ENCODE measurements at regions not wholly inside any gene's neighbourhood (a gene's known extent, or its start where the extent isn't known, plus 50 kb on each side); places are given as distances from the start of the nearest gene placed in this dataset.

DNA sequence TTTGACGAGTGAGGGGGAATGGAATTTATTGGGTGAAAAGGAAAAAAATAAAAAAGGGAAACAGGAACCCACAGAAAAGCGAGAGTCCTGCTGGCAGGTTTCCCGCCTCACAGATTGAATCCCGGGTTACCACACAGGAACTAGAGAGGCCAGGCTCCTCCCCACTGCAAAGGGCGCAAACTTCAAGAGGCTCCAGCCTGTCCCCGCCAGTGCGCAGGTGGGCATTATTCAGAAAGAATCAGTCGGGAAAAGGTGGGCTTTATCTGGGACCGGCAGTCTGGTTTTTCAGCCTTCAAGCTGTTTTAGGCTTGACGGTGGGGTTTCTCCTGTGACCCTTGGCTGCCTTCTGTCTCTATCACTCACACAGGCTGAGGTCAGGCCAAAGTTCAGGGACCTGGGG, 1496.8 kb downstream of the RPA4 start:
- DNase-seq: no peak

DNA sequence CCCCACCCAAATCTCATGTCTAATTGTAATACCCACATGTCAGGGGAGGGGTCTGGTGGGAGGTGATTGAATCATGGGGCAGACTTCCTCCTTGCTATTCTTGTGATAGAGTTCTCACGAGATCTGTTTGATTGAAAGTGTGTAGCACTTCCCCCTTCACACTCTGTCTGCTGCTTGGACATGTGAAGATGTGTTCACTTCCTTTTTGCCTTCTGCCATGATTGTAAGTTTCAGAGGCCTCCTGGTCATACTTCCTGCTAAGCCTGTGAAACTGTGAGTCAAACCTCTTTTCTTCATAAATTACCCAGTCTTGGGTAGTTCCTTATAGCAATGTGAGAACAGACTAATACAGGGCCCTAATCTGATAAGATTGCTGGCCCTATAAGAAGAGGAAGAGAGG, 1514.8 kb downstream of the RPA4 start:
- peak; percentile 3 to 38 for DNase-seq

DNA sequence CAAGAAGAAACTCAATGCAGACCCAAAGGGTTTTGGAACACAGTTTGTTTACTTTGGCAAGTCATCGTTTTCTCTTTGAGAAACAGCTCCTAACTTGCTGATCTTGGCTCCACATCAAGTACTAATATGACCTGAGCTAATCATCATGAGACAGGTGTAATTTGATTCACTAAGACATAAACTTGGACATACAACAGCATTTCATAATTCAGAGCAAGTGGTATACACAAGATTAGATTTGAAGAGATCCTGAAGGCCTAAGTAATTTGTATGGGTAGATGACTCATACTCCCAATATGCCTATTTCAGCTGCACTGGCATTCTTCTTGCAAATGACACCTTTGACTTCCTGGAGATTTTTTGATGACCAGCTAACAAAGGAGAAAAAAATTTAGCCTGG, 1521.7 kb downstream of the RPA4 start:
- DNase-seq: no peak

DNA sequence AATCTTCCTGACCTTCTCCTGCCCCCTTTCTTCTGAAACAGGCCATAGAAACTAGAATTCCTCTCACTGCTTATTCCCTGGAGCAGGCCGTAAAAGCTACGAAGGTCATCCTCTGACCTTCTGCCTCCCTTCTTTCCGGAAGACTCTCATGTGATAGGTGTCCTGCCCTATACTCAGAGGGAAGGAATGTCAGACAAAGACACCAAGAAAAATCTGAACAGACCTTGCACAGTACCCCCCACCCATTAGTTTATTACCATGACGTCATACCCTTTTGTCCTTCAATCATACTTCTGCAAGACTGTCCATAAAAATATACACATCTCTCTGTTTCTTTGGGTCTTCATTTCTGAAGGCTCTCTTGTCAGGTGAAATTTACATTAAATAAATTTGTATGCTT, 1523.9 kb downstream of the RPA4 start:
- no peak for DNase-seq

DNA sequence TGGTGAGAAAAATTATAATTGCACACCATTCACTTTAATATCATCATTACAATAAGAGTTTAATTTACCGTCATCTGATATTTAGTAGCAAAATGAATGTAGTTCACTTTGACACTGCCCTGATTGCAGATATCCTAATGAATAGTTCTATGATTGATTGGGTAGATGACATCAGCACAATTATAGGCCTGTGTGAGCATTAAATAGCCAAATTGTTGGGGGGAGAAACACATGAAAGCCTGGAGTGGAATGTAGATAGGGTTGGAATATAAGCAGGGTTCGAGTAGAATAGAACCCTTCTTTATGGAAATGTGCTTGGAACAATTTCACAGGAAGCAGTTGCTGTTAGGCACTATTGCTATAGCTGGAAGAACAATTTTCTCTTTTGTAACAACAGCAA, 1526.2 kb downstream of the RPA4 start:
- no peak for DNase-seq

DNA sequence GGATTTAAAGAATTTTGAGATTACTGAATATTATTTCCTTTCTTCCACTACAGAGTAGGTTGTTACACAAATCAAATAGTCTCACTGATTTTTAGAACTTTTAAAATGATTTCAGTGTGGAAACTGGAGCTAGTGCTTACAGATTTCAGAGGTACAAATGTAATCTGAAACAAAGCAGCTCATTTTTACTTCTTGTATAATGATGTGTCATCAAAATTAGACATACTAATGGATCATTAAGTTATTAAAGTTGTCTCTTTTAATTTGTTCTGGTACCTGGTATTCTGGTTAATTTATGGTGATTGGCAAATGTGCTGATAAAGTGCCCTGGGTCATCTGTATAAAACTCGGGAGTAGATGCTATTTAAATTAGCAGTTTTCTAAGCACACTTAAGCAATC, 1528.3 kb downstream of the RPA4 start:
- DNase-seq: no peak

DNA sequence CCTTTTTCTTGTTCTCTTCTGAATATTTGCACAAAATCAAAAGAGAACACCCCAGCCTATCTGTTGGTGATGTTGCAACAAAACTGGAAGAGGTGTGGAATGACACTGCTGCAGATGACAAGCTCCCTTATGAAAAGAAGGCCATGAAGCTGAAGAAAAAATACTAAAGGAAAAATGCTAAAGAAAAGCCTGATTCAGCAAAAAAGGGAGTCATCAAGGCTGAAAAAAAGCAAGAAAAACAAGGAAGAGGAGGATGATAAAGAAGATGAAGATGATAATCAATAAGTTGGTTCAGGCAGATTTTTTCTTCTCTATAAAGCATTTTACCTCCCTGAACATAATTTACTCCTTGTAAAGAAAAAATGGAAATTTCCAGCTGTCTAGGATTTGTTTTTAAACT, 1538.8 kb downstream of the RPA4 start:
- DNase-seq: no peak

DNA sequence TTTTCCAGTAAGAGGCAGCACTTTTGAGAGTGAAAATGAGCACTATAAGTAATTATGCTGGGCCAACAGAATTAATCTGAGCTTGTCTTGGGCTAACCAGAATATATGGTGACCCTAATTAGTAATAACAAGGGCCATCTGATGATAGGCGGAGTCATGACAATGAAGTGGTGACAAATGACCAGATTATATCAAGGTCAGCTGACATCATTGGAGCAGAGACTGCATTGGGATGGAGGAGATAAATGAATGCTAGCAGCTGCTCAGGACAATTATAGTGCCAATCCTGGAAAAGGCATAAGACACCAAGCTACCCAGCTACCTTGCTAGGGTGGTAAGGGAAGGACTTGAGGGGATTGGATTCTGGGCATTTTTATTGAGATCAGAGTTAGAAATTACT, 1548.7 kb downstream of the RPA4 start:
- no peak for DNase-seq

DNA sequence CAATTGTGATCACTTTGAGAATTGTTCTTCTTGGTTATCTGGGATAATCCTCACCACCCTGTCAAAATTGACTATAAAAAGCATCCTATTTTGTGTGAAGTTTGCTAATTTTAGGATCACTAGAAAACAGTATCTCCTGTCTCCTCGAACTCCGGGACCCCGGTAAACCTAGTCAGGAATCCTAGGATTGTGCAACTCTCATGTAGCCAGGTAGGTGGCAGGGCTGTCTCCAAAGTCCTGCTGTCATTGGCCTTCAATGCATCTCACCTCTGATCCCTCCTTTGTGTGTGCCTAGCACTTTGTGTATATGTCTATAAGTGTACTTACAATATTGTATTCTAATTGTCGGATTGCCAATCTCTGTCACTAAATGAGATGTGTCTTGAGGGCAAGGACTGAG, 1564.8 kb downstream of the RPA4 start:
- DNase-seq: no peak

DNA sequence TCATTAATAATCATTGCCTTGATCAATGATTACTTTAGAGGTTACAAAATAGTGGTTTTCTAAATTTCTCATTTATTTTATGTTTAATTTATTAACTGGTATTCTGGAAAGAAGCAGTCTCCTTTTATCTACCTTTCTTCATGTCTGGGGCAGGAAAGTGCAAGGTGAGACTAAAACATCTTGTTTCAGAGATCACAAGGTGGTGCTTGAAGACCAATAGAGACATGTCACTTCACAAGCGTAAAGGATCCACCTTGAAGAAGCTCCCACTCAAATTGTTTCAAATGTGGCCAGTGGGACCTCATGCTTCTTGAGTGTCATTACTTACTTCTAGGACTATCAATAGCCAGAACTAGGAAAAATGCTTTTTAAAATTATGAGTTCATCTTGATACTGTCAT, 1568.7 kb downstream of the RPA4 start:
- DNase-seq: no peak

DNA sequence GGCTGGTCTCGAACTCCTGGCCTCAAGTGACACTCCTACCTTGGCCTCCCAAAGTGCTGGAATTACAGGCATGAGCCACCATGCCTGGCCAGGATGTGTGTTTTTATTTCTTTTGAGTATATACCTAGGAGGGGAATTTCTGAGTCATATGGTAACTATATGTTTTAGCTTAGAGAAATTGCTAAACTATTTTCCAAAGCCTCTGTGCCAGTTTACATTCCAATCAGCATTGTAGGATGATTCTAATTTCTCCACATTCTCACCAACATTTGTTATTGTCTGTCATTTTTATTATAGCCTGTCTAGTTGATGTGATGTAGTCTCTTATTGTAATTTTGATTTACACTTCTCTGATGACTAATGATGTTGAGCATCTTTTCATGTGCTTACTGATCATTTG, 1576.0 kb downstream of the RPA4 start:
- no peak for DNase-seq

DNA sequence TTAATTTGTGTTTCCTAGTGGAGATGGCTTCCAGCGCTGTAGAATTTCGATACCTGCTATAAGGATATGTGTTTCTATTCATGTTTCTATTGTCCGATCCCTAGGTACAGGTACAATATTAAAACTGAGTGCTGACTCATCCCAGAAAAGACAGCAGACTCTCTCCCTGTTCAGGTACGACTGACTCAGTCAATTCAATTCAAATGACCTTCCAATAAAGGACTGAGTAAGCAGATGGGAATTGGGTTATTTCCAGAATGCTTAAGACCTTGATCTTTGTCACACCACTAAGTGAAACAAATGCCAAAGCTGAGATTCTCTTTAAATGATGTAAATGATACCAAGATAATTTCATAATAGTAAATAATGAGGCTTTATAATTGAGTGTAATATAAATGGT, 1596.9 kb downstream of the RPA4 start:
- no peak for DNase-seq

DNA sequence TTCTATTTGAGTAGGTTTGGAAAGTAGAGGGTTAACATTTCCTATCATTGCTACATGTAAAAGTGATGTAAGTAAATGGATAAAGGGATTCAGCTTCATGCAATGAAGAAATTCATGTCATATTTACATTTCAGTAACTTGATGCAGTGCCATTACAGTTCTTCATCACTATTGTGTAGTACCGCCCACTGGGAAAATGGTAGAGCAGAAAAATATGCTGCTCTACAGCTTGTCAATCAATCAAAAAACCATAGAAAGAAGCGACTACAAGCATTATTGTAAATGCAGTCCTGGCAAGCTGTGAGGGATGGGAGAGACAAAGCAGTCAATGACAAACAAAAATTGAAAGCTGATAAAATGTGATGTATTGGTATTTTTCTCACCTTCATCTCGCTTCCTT, 1597.9 kb downstream of the RPA4 start:
- no peak for DNase-seq

DNA sequence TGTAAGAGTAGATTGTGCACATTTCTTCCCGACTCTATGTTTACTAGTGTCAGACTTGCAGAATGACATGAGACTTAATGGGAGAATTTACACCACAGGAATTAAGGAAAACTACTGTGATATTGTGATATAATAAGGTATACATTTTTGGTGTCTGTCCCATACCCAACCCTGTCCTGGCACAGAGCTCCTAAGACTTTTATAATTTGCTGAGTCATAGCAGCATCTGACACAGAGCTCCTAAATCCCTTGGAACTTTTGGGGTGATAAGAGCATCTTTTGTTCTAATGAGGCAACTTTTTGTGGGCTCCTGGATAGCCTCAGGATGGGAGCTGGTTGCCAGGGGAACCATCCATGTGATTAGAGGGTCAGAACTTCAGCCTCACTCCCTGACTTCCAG, 1607.0 kb downstream of the RPA4 start:
- DNase-seq: no peak

DNA sequence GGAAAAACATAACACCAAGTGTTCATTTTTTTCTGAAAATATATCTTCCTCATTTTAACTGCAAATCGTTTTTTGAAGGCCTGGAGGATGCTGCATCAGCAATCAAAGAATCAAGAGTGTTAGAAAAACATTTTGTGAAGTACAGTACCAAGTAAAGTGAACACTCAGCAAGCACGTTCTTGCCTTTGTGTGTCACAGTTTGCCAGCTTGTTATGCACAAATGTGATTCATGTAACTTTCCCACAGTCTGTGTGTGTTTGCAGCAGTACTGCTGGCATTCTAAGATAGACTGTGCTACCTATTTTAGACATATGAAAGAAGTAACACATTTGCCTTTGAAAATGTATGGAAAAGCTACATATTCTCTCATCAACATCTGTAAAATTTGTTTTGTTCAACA, 1617.7 kb downstream of the RPA4 start:
- DNase-seq: no peak

DNA sequence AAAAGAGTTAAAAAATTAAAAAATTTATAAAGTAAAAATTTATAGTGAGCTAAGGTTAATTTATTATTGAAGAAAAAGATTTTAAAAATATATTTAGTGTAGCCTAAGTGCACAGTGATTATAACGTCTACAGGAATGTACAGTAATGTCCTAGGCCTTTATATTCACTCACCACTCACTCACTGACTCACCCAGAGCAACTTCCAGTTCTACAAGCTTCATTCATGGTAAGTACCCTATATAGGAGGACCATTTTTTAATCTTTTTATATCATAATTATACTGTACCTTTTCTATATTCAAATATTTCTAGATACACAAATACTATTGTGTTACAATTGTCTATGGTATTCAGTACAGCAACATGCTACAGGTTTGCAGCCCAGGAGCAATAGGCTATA, 1623.2 kb downstream of the RPA4 start:
- DNase-seq: no peak

DNA sequence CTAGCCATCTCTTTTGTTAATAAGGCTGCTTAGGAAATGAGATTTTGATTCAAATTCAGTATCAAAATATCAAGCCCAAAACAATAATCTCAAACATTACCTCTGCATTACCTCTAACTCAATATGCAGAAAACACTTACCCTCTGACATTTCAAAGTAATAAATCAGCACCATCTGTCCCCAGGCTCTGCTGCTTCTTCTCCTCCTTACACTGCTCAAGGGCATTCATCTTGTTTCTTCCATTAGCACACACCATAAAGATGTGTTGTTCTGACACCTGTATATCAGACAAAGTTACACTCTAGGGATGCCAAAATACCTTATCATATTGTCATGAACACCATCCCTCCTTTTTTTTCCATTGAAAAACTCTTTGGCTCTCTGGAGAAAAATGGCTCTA, 1630.3 kb downstream of the RPA4 start:
- DNase-seq: no peak

DNA sequence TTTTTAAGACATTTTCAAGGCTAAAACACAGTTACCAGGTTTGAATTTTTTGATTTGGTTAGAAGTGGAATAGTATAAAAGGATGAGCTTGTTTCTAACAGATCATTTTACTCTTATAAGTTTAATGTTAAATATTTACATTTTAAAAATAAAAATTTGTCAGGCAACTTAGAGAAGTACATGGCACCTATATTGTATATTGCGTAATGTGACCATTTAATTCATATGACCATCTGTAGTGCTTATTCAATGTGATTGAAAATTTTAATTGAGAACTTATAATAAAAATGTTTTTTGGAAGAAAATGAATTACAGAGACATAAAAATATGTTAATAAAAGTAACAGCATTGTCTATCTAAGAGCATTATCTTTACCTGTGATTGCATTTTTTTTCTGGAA, 1632.4 kb downstream of the RPA4 start:
- no peak for DNase-seq

DNA sequence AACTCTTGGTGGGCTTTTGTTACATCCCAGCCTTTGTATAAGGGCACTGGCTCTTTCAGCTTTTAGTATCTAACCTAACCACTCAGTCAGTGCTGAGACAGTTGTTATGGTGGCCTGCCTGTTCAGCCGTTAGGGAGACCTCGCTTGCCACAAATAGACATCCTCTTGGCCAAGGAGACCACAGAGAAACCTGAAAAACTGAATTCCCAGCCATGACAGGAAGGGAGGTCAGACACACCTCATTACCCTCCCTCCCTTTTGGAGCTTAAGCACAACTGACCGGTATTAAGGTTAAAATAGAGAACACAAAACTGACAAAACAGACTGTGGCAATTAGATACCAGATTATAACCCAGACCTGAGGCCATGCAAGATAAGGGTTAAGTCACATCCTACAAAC, 1639.3 kb downstream of the RPA4 start:
- DNase-seq: no peak

DNA sequence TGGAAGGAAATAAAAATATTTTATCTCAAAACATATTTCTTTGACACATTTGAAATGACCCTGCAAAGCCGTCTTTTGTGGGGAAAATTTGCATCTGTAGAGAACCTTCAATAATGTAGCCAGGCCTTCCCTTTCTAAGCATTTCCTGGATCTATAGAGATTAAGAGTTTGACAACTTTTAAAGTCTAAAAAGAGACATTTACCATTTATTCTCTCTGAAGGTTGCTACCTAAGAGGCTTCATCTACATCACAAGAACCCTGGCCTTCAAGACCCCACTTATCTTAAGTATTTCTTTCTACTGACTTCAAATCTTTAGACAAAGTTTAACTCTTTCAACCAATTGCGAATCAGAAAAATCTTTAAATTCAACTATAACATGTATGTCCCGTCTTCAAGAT, 1639.8 kb downstream of the RPA4 start:
- no peak for DNase-seq

DNA sequence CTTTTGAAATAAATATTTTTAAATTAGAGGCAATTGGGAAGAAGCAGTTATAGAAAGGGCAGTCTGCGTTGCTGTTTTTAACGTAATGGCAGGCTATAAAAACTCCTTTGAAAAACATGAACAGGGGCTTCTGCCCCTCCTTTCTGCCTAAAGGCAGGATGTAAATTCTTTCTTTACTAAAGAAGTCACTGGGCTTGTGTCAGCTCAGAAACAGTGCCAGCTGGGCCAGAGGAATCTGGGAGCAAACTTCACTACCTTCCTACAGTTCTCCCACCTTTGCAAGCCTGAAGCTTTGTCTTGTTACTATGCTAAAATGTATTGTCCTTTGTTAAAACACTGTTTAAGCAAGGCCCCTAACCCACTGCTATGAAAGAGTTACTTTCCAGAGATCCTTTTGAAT, 1664.8 kb downstream of the RPA4 start:
- no peak for DNase-seq

DNA sequence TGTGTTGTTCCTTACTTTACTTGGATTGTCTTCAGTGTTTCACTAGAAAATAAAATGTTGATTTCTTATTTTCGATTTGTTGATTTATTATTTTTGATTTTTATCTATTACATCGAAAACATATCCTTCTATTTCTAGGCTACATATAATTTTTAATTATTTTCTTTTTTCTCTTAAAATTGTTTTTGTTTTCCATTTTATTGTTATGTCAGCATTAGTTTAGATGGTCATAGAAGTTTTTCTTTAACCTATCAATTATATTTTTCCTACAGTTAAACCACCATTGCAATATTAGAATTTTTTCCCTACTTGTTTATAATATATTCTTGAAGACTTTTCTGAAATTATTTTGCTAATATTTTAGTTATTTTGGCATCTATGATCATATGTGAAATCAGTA, 1685.1 kb downstream of the RPA4 start:
- DNase-seq: no peak

DNA sequence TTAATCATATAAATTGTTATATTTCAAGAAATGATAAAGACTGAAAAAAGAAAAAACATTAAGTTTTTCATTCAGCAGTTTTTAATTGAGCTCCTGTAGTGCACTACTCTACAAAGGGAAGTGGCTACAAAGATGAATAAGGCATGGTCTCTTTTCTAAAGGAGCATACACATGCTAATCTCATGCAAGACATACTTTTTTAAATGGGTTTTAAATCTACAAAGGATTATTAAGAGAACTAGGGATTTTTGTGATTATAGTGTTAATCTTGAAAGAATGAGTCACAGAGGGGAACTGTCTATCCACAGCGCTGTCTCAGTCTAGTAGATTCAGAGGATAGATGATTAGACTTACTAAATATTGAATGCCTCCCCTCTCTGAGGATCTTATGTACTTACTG, 1722.2 kb downstream of the RPA4 start:
- no peak for DNase-seq

DNA sequence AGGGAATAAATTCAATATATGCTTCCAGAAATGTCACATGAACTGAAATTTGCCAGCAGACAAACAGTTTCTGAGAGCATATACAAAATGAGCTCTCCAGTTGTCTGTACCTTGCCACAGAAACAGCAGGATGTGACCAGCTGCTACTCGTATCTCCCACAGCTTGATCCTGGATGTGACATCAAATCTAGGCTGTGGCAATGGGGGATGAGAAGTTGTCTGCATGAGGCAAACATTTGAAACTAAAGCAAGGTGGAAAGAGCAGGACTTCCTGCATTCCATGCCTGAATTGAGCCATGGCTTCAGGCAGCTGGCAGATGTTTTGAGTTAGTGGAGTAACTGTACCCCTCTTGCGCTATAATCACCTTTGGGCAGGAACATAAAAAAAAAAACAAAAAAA, 1724.0 kb downstream of the RPA4 start:
- no peak for DNase-seq

DNA sequence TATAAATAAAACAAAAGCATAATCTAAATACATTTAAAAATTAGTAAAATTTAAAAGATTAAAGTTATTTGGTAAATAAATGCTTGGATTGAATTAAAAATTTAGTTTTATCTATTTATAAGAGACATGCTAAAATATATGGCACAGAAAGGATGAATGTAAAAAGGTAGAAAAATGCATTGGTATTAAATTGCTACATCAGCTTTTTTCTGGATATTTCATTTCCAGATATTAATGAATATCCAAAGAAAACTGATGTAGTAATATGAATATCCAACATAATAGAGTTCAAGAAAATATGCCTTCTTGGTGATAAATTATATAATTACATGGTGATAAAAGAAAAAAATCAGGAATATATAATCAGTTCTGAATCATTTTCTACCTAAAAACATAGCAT, 1743.9 kb downstream of the RPA4 start:
- no peak for DNase-seq

DNA sequence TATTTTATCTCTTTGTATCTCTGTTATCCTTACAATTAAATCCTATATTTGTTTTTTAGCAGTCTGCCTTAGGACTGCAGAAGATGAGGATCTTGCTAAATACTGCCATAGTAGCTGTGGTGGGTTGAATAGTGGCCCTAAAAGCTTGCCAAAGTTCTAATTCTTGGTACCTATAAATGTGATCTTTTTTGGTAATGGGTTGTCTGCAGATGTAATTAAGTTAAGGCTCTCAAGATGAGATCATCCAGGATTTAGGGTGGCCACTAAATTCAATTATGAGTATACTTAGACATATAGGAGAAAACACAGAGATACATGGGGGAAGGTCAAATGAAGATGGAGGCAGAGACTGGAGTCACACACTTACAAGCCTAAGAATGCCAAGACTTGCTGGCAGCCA, 1753.7 kb downstream of the RPA4 start:
- no peak for DNase-seq

DNA sequence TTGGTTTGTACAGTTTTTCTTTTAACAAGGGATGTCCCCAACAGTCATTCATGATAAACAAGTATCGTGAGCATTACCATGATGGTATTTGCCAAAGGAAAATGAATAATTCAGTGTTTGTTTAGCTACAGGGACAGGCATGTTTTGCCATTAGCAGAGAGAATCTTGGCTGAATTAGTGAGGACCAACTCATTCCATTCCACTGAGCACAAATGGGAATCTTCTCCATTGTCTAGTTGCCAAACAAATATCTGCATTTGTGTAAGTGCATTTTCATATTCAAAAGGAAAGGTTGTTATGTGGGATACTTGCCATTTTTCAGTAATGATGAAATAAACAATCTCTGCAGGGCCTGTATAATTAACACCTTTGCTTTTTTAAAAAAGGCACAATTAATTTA, 1762.6 kb downstream of the RPA4 start:
- no peak for DNase-seq

Data from Kasumi-1 (cell line).